ENCODE measurements at regions not wholly inside any gene's neighbourhood (a gene's known extent, or its start where the extent isn't known, plus 50 kb on each side); places are given as distances from the start of the nearest gene placed in this dataset.

GRCh38 chr20:55174635-55175034 is 699.2 kb downstream of the DOK5 start:
- H3K4me3 ChIP-seq, result no peak overlapping the region
- H3K27ac ChIP-seq, result no peak overlapping the region
- H3K36me3 ChIP-seq (ENCODE audit: low read depth), result no peaks in the 10 kb centered on the region
- no peaks in the 10 kb centered on the region for H3K27me3 ChIP-seq (ENCODE audit: insufficient read depth, low read depth)
- H3K9me3 ChIP-seq (ENCODE audit: insufficient read depth, low read depth), result no peaks in the 10 kb centered on the region
- BruUV-seq (replicated peaks), result no TSS peak
- no peak for DNase-seq
- H3F3A ChIP-seq (ENCODE audit: insufficient read depth, low read depth), result no peaks in the 10 kb centered on the region
- CTCF ChIA-PET, result no interaction called here
- no peaks in the 10 kb centered on the region for H4K20me1 ChIP-seq (ENCODE audit: insufficient read depth)
- H3K4me1 ChIP-seq (replicated peaks; ENCODE audit: insufficient read depth), result no peaks in the 10 kb centered on the region
- no peak overlapping the region for H2AFZ ChIP-seq
- no peaks in the 10 kb centered on the region for H3K79me2 ChIP-seq (ENCODE audit: low read depth)
- POLR2A ChIA-PET (ENCODE audit: unreplicated experiment), result no interaction called here
- intact Hi-C loops (cut with micrococcal nuclease; ENCODE audit: unreplicated experiment), result no loop called here
- TF ChIP-seq EZH2 (IDR thresholded peaks at IDR 0.05; ENCODE audit: low read depth), result no peak
- no peak for TF ChIP-seq CTCF (conservative IDR thresholded peaks at IDR 0.05)
- H3K4me2 ChIP-seq, result no peak overlapping the region
- H3K9me2 ChIP-seq (ENCODE audit: insufficient read depth), result no peaks in the 10 kb centered on the region

GRCh38 chr20:55174172-55174571 is 698.8 kb downstream of the DOK5 start:
- TF ChIP-seq EZH2 (IDR thresholded peaks at IDR 0.05; ENCODE audit: low read depth) (no peak), CTCF (conservative IDR thresholded peaks at IDR 0.05) (no peak)

GRCh38 chr20:55173601-55174000 is 698.2 kb downstream of the DOK5 start:
- no peaks in the 10 kb centered on the region for H3F3A ChIP-seq (ENCODE audit: insufficient read depth, low read depth)
- CTCF ChIA-PET, result no interaction called here
- H4K20me1 ChIP-seq (ENCODE audit: insufficient read depth), result no peaks in the 10 kb centered on the region
- no peak overlapping the region for H3K27ac ChIP-seq
- H3K4me2 ChIP-seq, result no peak overlapping the region
- H3K79me2 ChIP-seq (ENCODE audit: low read depth), result no peaks in the 10 kb centered on the region
- H3K27me3 ChIP-seq (ENCODE audit: insufficient read depth, low read depth), result no peaks in the 10 kb centered on the region
- DNase-seq, result no peak
- H2AFZ ChIP-seq, result no peak overlapping the region
- no peaks in the 10 kb centered on the region for H3K9me3 ChIP-seq (ENCODE audit: insufficient read depth, low read depth)
- H3K4me3 ChIP-seq, result no peak overlapping the region
- TF ChIP-seq CTCF (conservative IDR thresholded peaks at IDR 0.05) (no peak), EZH2 (IDR thresholded peaks at IDR 0.05; ENCODE audit: low read depth) (no peak)
- POLR2A ChIA-PET (ENCODE audit: unreplicated experiment), result no interaction called here
- intact Hi-C loops (cut with micrococcal nuclease; ENCODE audit: unreplicated experiment), result no loop called here
- H3K9me2 ChIP-seq (ENCODE audit: insufficient read depth), result no peaks in the 10 kb centered on the region
- no peaks in the 10 kb centered on the region for H3K36me3 ChIP-seq (ENCODE audit: low read depth)
- H3K4me1 ChIP-seq (replicated peaks; ENCODE audit: insufficient read depth), result no peaks in the 10 kb centered on the region
- no TSS peak for BruUV-seq (replicated peaks)

More at GRCh38 chr20:55174172-55174571, 698.8 kb downstream of the DOK5 start:
- Histone ChIP-seq H3K27ac (no peak overlapping the region), H3K4me2 (no peak overlapping the region), H3K79me2 (ENCODE audit: low read depth) (no peaks in the 10 kb centered on the region), H3K36me3 (ENCODE audit: low read depth) (no peaks in the 10 kb centered on the region), H3K27me3 (ENCODE audit: insufficient read depth, low read depth) (no peaks in the 10 kb centered on the region), H4K20me1 (ENCODE audit: insufficient read depth) (no peaks in the 10 kb centered on the region), H2AFZ (no peak overlapping the region), H3K4me3 (no peak overlapping the region), H3K9me3 (ENCODE audit: insufficient read depth, low read depth) (no peaks in the 10 kb centered on the region), H3K4me1 (replicated peaks; ENCODE audit: insufficient read depth) (no peaks in the 10 kb centered on the region), H3F3A (ENCODE audit: insufficient read depth, low read depth) (no peaks in the 10 kb centered on the region), H3K9me2 (ENCODE audit: insufficient read depth) (no peaks in the 10 kb centered on the region)
- BruUV-seq (replicated peaks), result no TSS peak
- ChIA-PET POLR2A (ENCODE audit: unreplicated experiment) (no interaction called here), CTCF (no interaction called here)
- intact Hi-C loops (cut with micrococcal nuclease; ENCODE audit: unreplicated experiment), result no loop called here
- DNase-seq, result no peak

Data from PC-9 (cell line).